ENCODE measurements at regions not wholly inside any gene's neighbourhood (a gene's known extent, or its start where the extent isn't known, plus 50 kb on each side); places are given as distances from the start of the nearest gene placed in this dataset.

GRCh38 chr4:120524237-120524636, 398.3 kb downstream of the PRDM5 start:
- no peak for DNase-seq

- no peak for DNase-seq
Measured at GRCh38 chr4:120520761-120521160, 401.8 kb downstream of the PRDM5 start.

- peak; percentile 91 for DNase-seq
Measured at GRCh38 chr4:120517966-120518365, 404.6 kb downstream of the PRDM5 start.

GRCh38 chr4:120509719-120510118, 412.8 kb downstream of the PRDM5 start:
- DNase-seq: no peak

- DNase-seq: no peak
Measured at GRCh38 chr4:120509222-120509621, 413.3 kb downstream of the PRDM5 start.

GRCh38 chr4:120508036-120508435, 414.5 kb downstream of the PRDM5 start:
- no peak for DNase-seq

- no peak for DNase-seq
Measured at GRCh38 chr4:120506536-120506935, 416.0 kb downstream of the PRDM5 start.

- no peak for DNase-seq
Measured at GRCh38 chr4:120498678-120499077, 423.8 kb downstream of the PRDM5 start.

GRCh38 chr4:120491481-120491880, 424.8 kb upstream of the MAD2L1 start:
- DNase-seq: no peak

- no peak for DNase-seq
Measured at GRCh38 chr4:120481756-120482155, 415.1 kb upstream of the MAD2L1 start.

- no peak for DNase-seq
Measured at GRCh38 chr4:120472447-120473131, 405.9 kb upstream of the MAD2L1 start.

- no peak for DNase-seq
Measured at GRCh38 chr4:120466429-120466828, 399.8 kb upstream of the MAD2L1 start.

- DNase-seq: no peak
Measured at GRCh38 chr4:120454788-120455187, 388.1 kb upstream of the MAD2L1 start.

- DNase-seq: no peak
Measured at GRCh38 chr4:120452536-120452935, 385.9 kb upstream of the MAD2L1 start.

- DNase-seq: no peak
Measured at GRCh38 chr4:120452001-120452400, 385.4 kb upstream of the MAD2L1 start.

- DNase-seq: no peak
Measured at GRCh38 chr4:120447774-120448173, 381.1 kb upstream of the MAD2L1 start.

GRCh38 chr4:120446051-120446567, 379.5 kb upstream of the MAD2L1 start:
- DNase-seq: no peak

GRCh38 chr4:120445186-120445585, 378.5 kb upstream of the MAD2L1 start:
- no peak for DNase-seq

GRCh38 chr4:120443116-120443515, 376.5 kb upstream of the MAD2L1 start:
- peak; percentile 0 for DNase-seq

- DNase-seq: no peak
Measured at GRCh38 chr4:120440730-120441129, 374.1 kb upstream of the MAD2L1 start.

- no peak for DNase-seq
Measured at GRCh38 chr4:120435179-120435578, 368.5 kb upstream of the MAD2L1 start.

- no peak for DNase-seq
Measured at GRCh38 chr4:120434756-120435155, 368.1 kb upstream of the MAD2L1 start.

GRCh38 chr4:120432301-120432860, 365.7 kb upstream of the MAD2L1 start:
- no peak for DNase-seq

GRCh38 chr4:120431180-120431579, 364.5 kb upstream of the MAD2L1 start:
- DNase-seq: no peak

GRCh38 chr4:120418146-120418545, 351.5 kb upstream of the MAD2L1 start:
- DNase-seq: no peak
